GM20431 (cell line): ENCODE measurements at regions not wholly inside any gene's neighbourhood (a gene's known extent, or its start where the extent isn't known, plus 50 kb on each side); places are given as distances from the start of the nearest gene placed in this dataset.
"Not testable (repeated sequence)": the region's sequence is repeated elsewhere in the genome, so short reads cannot be mapped to it uniquely, and the experiment has no call there.

ENCODE experiments used
- in situ Hi-C: fragments of 300-500 bp; cut with MseI, MboI; formaldehyde crosslinking; loops from one replicate; pipeline ENCODE4 v1.15.0; 2020; ENCODE audit warnings: low sequenced_read_pairs; ENCODE audit not compliant: unreplicated experiment

- in situ Hi-C loops: not testable (repeated sequence)
Observed at GRCh38 chr1:233471851-233472250, 142.1 kb upstream of the KCNK1 start.

- in situ Hi-C loops: not testable (repeated sequence)
Observed at GRCh38 chr1:233472796-233473195, 141.1 kb upstream of the KCNK1 start.

GRCh38 chr1:233473549-233474204, 140.2 kb upstream of the KCNK1 start:
- in situ Hi-C loops: no loop called here

- in situ Hi-C loops: no loop called here
Observed at GRCh38 chr1:233477359-233477758, 136.5 kb upstream of the KCNK1 start.

DNA sequence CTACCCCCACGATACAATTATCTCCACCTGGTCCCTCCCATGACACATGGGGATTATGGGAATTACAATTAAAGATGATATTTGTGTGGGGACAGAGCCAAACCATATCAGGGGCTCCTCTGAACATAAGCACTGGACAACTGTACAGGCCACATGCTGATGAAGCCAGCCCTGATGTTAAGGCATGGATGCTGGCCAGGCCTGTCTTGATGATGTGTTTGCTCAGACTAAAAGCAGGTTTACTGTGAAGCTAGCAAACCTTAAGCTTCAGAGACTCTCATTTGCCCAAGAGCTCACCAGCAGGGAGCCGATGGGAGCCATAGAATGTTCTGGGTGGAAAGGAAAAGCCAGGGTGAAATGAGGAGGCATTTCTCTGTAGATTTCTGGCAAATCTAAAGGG, 135.3 kb upstream of the KCNK1 start:
- in situ Hi-C loops: no loop called here

- in situ Hi-C loops: no loop called here
Observed at GRCh38 chr1:233479110-233479890, 134.6 kb upstream of the KCNK1 start.

- in situ Hi-C loops: no loop called here
Observed at GRCh38 chr1:233480198-233480597, 133.7 kb upstream of the KCNK1 start.

GRCh38 chr1:233482388-233482787, 131.5 kb upstream of the KCNK1 start:
- in situ Hi-C loops: no loop called here

GRCh38 chr1:233485385-233485784, 128.5 kb upstream of the KCNK1 start:
- in situ Hi-C loops: no loop called here

DNA sequence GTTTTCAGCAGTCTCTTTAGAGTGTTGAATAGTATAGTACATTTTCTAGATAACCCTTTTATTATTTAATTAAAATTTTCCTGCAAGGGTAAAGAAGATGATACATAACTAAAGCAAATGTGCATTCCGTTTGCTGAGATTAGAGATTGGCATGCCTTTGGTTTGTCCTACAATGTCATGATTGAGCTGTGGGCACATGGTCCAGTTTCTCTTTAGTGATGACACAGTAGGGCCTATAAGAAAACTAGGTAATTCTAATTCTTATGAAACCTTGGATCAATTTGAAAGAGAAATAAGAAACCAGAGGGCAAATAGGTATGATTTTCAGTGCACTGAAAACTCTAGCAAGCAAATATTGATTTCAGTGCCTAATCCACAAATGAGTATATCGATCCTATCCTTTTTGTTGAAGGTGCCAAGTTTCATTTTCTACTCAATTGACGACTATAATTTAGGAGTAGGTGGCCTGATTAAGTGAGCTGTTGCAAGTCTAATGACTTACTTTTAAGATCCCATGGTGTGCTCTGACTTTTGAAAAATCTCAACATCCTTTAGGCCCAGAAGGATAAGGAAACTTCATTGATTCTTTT, 128.0 kb upstream of the KCNK1 start:
- in situ Hi-C loops: no loop called here

DNA sequence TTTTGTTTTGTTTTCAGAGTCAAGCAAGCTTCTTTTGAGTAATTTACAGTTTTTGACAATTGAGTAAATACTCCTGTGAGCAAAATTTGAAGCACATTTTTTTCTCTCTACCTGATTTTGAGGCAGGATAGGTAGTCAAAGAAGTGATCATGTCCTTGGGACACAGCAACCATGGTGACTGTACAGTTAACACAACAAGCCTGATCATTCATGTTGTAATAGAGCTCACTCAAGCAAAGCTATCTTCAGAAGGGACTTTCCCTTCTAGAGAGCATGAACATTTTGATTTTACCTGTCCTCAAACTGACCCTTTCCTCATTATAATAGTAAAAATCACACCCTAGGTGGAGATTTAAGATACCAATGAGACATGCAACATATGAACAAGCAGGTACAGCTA, 126.5 kb upstream of the KCNK1 start:
- in situ Hi-C loops: no loop called here

- in situ Hi-C loops: no loop called here
Observed at GRCh38 chr1:233489411-233489810, 124.5 kb upstream of the KCNK1 start.

GRCh38 chr1:233490488-233490887, 123.4 kb upstream of the KCNK1 start:
- in situ Hi-C loops: no loop called here

- in situ Hi-C loops: no loop called here
Observed at GRCh38 chr1:233491953-233492620, 121.8 kb upstream of the KCNK1 start.

DNA sequence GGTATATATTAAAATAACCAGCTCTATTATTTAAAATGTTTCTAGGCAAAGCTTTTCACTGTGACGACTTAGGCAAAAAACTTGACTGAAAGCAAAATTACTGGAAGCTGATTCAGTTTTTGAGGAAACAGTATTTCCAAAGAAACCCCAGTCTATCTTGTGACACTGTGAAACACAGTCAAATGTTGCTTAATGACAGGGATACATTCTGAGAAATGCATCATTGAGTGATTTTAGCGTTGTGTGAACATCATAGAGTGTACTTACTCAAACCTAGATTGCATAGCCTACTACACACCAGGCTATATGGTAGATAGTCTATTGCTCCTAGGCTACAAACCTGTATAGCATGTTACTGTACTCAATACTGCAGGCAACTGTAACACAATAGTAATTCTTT, 116.9 kb upstream of the KCNK1 start:
- in situ Hi-C loops: no loop called here

DNA sequence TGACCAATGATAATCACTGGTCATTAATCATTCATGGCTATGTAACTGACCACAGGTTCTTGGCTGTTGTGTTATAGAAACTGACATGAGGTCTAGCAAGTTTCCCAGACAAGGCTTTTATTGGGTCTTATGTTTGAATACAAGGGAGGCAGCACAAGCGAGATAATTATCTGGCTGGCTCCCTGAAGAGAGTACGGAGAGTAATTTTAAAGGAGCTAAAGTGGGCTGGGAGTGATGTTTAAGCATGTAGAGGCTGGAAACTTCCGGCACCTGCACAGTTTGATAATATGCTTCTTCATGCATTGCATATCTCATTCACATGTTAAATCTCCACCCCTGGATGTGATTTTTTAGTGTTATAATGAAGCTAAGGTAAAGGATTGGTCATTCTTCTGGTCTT, 116.2 kb upstream of the KCNK1 start:
- in situ Hi-C loops: no loop called here

DNA sequence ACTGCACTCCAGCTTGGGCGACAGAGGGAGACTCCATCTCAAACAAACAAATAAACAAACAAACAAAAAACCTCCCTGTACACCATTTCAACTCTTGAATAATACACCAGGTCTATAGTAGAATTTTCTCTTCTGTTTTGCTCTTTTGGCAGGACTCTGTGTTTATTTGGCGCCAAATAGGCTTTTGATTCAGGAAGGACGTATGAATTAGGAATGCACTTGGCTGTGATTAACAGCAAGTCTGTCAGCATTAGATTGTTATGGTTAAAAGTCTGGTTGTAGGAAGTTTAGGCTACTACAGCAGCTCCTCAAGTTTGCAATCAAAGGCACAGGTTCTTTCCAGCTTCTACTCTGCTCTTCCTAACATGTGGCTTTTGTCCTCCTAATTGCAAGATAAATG, 113.8 kb upstream of the KCNK1 start:
- in situ Hi-C loops: no loop called here

DNA sequence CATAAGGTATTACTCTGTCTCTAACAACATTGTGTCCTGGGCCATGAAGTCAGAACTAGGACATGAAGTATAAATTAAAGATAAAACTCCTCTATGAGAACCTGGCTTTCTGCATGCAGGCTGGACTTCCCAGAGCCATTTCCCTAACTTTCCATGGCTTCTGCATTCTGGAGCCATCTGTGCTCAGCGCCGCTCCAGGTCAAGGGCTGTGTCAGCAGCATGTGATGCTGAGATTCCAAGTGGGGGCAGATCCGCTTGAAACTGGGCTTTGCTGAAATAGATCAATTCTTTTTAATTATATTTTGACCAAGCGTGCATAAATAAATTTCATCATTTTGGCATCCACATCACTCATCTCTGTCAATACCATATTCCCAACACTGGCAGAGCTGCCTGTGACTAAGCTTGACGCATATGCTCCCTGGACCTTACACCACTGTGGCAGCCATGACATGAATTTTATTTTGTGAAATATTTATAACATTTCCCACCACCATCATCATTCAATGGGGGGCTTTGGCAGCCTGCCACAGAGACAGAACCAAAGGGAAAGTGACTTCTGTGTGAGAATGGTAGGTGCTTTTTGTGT, 110.4 kb upstream of the KCNK1 start:
- in situ Hi-C loops: no loop called here

DNA sequence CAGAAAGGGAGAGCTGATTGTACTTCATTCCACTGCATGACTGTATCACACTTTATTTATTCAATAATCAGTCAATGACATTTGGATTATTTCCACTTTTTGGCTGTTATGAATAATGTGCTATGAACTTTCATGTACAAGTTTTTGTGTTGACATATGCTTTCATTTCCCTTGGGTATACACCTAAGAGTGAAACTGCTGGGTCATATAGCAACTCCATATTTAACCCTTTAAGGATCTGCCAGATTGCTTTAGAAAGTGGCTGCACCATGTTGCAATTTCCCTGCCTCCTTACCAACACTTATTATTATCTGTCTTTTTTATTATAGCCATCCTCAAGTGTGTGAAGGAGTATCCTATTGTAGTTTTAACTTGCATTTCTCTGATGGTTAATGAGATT, 108.8 kb upstream of the KCNK1 start:
- in situ Hi-C loops: no loop called here

DNA sequence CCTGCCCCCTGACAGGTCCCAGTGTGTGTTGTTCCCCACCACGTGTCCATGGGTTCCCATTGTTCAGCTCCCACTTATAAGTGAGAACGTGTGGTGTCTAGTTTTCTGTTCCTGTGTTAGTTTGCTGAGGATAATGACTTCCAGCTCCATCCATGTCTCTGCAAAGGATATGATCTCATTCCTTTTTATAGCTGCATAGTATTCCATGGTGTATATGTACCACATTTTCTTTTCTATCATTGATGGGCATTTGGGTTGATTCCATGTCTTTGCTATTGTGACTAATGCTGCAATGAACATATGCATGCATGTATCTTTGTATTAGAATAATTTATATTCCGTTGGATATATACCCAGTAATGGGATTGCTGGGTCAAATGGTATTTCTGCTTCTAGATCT, 108.0 kb upstream of the KCNK1 start:
- in situ Hi-C loops: not testable (repeated sequence)

DNA sequence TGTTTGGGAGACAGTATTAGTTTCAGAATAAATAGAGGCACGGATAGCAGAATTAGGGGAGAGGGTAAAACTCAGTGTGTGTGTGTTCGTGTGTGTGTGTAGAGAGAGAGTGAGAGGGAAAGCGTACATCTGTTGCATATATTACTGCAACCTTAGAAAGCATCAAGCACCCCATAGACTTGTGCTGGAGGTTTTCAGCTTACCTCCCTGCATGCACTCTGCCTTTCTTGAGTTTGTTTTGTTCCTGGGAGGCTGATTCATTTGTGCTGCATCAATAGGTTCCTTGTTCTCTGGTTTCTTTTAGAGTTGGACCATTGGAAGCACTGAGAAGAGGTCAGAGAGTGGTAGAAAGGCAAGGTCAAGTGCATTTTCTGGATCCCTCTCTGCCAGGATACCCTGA, 104.4 kb upstream of the KCNK1 start:
- in situ Hi-C loops: no loop called here
